GM21528 (cell line): ENCODE measurements at regions not wholly inside any gene's neighbourhood (a gene's known extent, or its start where the extent isn't known, plus 50 kb on each side); places are given as distances from the start of the nearest gene placed in this dataset.

Experiments used
- ATAC-seq: cut with Tn5 transposase; IDR thresholded peaks from one replicate; pipeline ENCODE4 v1.9.1; 2021; ENCODE audit warnings: mild to moderate bottlenecking, moderate library complexity; ENCODE audit not compliant: unreplicated experiment, low FRiP score

- no peak for ATAC-seq
Measured at GRCh38 chr10:91035650-91036292, 114.9 kb upstream of the ANKRD1 start.

GRCh38 chr10:91036807-91037411 is 116.0 kb upstream of the ANKRD1 start:
- ATAC-seq, result no peak

GRCh38 chr10:91038971-91039370 is 118.1 kb upstream of the ANKRD1 start:
- no peak for ATAC-seq

GRCh38 chr10:91040343-91040742 is 119.5 kb upstream of the ANKRD1 start:
- no peak for ATAC-seq

- ATAC-seq, result no peak
Measured at GRCh38 chr10:91042069-91042468, 121.2 kb upstream of the ANKRD1 start.

GRCh38 chr10:91043173-91043910 is 122.5 kb upstream of the ANKRD1 start:
- no peak for ATAC-seq

- no peak for ATAC-seq
Measured at GRCh38 chr10:91046869-91047268, 126.0 kb upstream of the ANKRD1 start.

- ATAC-seq, result no peak
Measured at GRCh38 chr10:91048380-91048779, 127.5 kb upstream of the ANKRD1 start.

- ATAC-seq, result no peak
Measured at GRCh38 chr10:91049296-91049987, 128.6 kb upstream of the ANKRD1 start.

- ATAC-seq, result no peak
Measured at GRCh38 chr10:91049988-91050360, 129.1 kb upstream of the ANKRD1 start.

GRCh38 chr10:91050371-91051034 is 129.6 kb upstream of the ANKRD1 start:
- no peak for ATAC-seq

GRCh38 chr10:91051829-91052228 is 130.9 kb upstream of the ANKRD1 start:
- no peak for ATAC-seq

GRCh38 chr10:91054325-91054724 is 133.4 kb upstream of the ANKRD1 start:
- no peak for ATAC-seq

- no peak for ATAC-seq
Measured at GRCh38 chr10:91061187-91061586, 140.3 kb upstream of the ANKRD1 start.

- no peak for ATAC-seq
Measured at GRCh38 chr10:91061608-91062007, 140.7 kb upstream of the ANKRD1 start.

GRCh38 chr10:91062091-91062490 is 141.2 kb upstream of the ANKRD1 start:
- no peak for ATAC-seq

- no peak for ATAC-seq
Measured at GRCh38 chr10:91071786-91072185, 148.7 kb upstream of the PCGF5 start.

- no peak for ATAC-seq
Measured at GRCh38 chr10:91073286-91073979, 147.0 kb upstream of the PCGF5 start.

GRCh38 chr10:91076991-91077548 is 143.4 kb upstream of the PCGF5 start:
- ATAC-seq, result no peak

GRCh38 chr10:91077549-91078071 is 142.9 kb upstream of the PCGF5 start:
- no peak for ATAC-seq
